K562 (cell line): ENCODE measurements at regions not wholly inside any gene's neighbourhood (a gene's known extent, or its start where the extent isn't known, plus 50 kb on each side); places are given as distances from the start of the nearest gene placed in this dataset.

ENCODE experiments used
- CBX1 ChIP-seq: sonication (generic); IDR thresholded peaks from 2 replicates; pipeline ENCODE4 v1.6.1; 2016; ENCODE audit warnings: antibody characterized with exemption, low read depth, mild to moderate bottlenecking
- CHD1 ChIP-seq: fragments of 200-600 bp; sonication (generic); IDR thresholded peaks from one replicate; pipeline ENCODE4 v1.6.1; 2012; ENCODE audit warnings: mild to moderate bottlenecking, moderate library complexity, low read length, inconsistent platforms
- FOS ChIP-seq: IDR thresholded peaks from 3 replicates; pipeline ENCODE4 v1.6.1; 2011; ENCODE audit not compliant: insufficient read length; ENCODE audit errors: extremely low read depth
- IRF2 ChIP-seq: sonication (generic); formaldehyde crosslinking; IDR thresholded peaks from 2 replicates; pipeline ENCODE4 v1.8.1; 2022; ENCODE audit warnings: mild to moderate bottlenecking, missing genetic modification reagents
- JUN ChIP-seq, 2 experiments: sonication (generic) in 1 of 2; formaldehyde crosslinking in 1 of 2; IDR thresholded peaks; 2 replicates each; pipeline versions ENCODE4 v1.6.1 to v1.8.0; 2012 to 2022; ENCODE audit warnings: borderline replicate concordance in 2 of 2, mild to moderate bottlenecking in 2 of 2, improper control_type of control experiment in 1 of 2, low read depth in 1 of 2, low read length in 1 of 2, missing genetic modification reagents in 1 of 2
- KAT7 ChIP-seq: sonication (generic); formaldehyde crosslinking; IDR thresholded peaks from 2 replicates; pipeline ENCODE4 v1.8.0; 2022; ENCODE audit warnings: missing genetic modification reagents, mild to moderate bottlenecking, borderline replicate concordance
- LEF1 ChIP-seq: fragments of 450-650 bp; IDR thresholded peaks from 2 replicates; pipeline ENCODE4 v1.6.1; 2016; ENCODE audit warnings: mild to moderate bottlenecking
- MCM2 ChIP-seq: fragments of 450-650 bp; IDR thresholded peaks from 2 replicates; pipeline ENCODE4 v1.6.1; 2017; ENCODE audit warnings: low read depth, mild to moderate bottlenecking
- MYNN ChIP-seq, 2 experiments: sonication (generic); formaldehyde crosslinking in 1 of 2; IDR thresholded peaks; 2 replicates each; pipeline versions ENCODE4 v1.5.0 to v1.6.1; 2016 to 2020; ENCODE audit warnings: antibody characterized with exemption in 1 of 2, missing genetic modification reagents in 1 of 2
- POLR2A ChIP-seq: fragments of 450-650 bp; conservative IDR thresholded peaks from 2 replicates; pipeline ENCODE4 v1.6.1; 2016
- TCF7 ChIP-seq: sonication (generic); IDR thresholded peaks from 2 replicates; pipeline ENCODE4 v1.6.1; 2016; ENCODE audit warnings: antibody characterized with exemption, borderline replicate concordance
- ZNF780A ChIP-seq: fragments of 250-450 bp; sonication (Bioruptor Pico); IDR thresholded peaks from 2 replicates; pipeline ENCODE4 v1.5.0; 2021; ENCODE audit warnings: mild to moderate bottlenecking
- TF ChIP-seq, protein P1 (sequence below): fragments of 250-450 bp; sonication (Bioruptor Pico); IDR thresholded peaks from 2 replicates; pipeline ENCODE4 v1.5.0; 2021
- TF ChIP-seq, protein P2 (sequence below), 3 experiments: fragments of 200-800 bp in 1 of 3; fragments of 250-450 bp in 1 of 3; fragments of 450-650 bp in 1 of 3; sonication (Bioruptor Pico) in 1 of 3; sonication (Bioruptor generic) in 1 of 3; formaldehyde crosslinking in 1 of 3; IDR thresholded peaks; 2 replicates each; pipeline versions ENCODE4 v1.6.1 to v1.8.0; 2016 to 2022; ENCODE audit warnings: mild to moderate bottlenecking in 2 of 3, missing genetic modification characterization in 2 of 3, missing compliant biosample characterization in 1 of 3, moderate library complexity in 1 of 3

DNA sequence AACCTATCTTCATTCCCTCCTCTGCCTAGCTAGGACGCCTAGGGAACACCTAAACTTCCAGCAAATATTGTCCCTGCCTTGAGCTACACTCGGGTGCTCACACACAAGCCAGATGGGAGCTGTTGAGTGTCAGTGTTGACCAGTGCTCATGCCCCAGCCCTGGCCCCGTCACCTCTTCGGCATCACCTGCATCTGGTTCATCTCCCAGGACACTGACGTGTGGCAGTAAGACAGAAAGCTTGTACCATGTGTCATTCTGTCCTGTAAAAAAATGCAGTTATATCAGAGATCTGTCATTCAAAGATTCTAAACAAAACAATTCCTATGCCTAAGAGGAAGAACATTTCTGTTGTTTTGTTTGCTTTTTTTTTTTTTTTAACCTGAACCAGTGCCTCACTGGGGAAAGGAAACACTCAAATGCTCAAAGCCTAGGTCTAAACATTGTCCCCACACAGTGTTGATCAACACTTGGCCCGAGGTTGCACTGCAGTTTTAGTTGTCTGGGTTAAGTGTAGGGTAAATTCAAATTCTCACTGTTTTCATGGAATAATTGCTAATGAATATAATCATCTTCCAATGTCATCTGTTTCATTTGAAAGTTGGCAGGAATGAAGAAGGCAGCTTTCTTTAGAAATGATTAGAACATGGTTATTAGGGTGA lies 102.7 kb upstream of the SASH1 start:
- TF ChIP-seq ZNF780A: no peak
- TF ChIP-seq FOS: no peak
- no peak for TF ChIP-seq LEF1
- TF ChIP-seq, protein P1, sequence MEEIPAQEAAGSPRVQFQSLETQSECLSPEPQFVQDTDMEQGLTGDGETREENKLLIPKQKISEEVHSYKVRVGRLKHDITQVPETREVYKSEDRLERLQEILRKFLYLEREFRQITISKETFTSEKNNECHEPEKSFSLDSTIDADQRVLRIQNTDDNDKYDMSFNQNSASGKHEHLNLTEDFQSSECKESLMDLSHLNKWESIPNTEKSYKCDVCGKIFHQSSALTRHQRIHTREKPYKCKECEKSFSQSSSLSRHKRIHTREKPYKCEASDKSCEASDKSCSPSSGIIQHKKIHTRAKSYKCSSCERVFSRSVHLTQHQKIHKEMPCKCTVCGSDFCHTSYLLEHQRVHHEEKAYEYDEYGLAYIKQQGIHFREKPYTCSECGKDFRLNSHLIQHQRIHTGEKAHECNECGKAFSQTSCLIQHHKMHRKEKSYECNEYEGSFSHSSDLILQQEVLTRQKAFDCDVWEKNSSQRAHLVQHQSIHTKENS: no peak
- TF ChIP-seq CBX1: no peak
- TF ChIP-seq JUN (IDR thresholded peaks at IDR 0.05; ENCODE audit: borderline replicate concordance, low read depth, low read length): no peak
- TF ChIP-seq JUN (CRISPR knock-in tag; IDR thresholded peaks at IDR 0.05; ENCODE audit: borderline replicate concordance): no peak
- no peak for TF ChIP-seq MYNN (IDR thresholded peaks at IDR 0.05)
- no peak for TF ChIP-seq MYNN (CRISPR knock-in tag; IDR thresholded peaks at IDR 0.05)
- TF ChIP-seq TCF7: no peak
- TF ChIP-seq, protein P2, sequence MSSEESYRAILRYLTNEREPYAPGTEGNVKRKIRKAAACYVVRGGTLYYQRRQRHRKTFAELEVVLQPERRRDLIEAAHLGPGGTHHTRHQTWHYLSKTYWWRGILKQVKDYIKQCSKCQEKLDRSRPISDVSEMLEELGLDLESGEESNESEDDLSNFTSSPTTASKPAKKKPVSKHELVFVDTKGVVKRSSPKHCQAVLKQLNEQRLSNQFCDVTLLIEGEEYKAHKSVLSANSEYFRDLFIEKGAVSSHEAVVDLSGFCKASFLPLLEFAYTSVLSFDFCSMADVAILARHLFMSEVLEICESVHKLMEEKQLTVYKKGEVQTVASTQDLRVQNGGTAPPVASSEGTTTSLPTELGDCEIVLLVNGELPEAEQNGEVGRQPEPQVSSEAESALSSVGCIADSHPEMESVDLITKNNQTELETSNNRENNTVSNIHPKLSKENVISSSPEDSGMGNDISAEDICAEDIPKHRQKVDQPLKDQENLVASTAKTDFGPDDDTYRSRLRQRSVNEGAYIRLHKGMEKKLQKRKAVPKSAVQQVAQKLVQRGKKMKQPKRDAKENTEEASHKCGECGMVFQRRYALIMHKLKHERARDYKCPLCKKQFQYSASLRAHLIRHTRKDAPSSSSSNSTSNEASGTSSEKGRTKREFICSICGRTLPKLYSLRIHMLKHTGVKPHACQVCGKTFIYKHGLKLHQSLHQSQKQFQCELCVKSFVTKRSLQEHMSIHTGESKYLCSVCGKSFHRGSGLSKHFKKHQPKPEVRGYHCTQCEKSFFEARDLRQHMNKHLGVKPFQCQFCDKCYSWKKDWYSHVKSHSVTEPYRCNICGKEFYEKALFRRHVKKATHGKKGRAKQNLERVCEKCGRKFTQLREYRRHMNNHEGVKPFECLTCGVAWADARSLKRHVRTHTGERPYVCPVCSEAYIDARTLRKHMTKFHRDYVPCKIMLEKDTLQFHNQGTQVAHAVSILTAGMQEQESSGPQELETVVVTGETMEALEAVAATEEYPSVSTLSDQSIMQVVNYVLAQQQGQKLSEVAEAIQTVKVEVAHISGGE (CRISPR knock-in tag; IDR thresholded peaks at IDR 0.05): no peak
- TF ChIP-seq MCM2: no peak
- TF ChIP-seq KAT7 (CRISPR knock-in tag): no peak
- no peak for TF ChIP-seq CHD1
- TF ChIP-seq IRF2 (CRISPR knock-in tag): no peak
- no peak for TF ChIP-seq POLR2A
